ENCODE measurements at regions not wholly inside any gene's neighbourhood (a gene's known extent, or its start where the extent isn't known, plus 50 kb on each side); places are given as distances from the start of the nearest gene placed in this dataset.
"Not testable (repeated sequence)": the region's sequence is repeated elsewhere in the genome, so short reads cannot be mapped to it uniquely, and the experiment has no call there.

GRCh38 chr7:37549076-37549931, 100.6 kb upstream of the ELMO1 start:
- no peak for FAIRE-seq

DNA sequence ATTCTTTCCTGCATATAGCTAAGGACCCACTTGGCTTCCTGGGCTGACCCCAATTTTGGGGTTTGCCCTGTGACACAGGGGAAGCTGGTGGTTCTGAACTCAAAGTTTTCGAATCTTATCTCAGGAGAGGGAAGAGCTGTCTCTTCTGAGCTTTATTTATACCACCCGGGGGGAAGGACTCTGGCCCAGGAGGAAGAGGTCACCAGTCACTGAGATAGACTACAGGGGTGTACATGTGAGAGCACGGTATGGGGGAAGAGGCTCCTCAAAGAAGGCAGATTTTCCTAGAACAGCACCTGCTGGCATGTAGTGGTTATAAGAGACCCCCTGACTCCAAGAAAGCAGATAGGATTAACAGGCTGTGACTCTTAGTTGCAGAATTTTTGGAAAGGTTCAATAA, 101.8 kb upstream of the ELMO1 start:
- FAIRE-seq: no peak

- no peak for FAIRE-seq
These were observed 102.2 kb upstream of the ELMO1 start for GRCh38 chr7:37550872-37551271.

GRCh38 chr7:37552030-37552429, 103.4 kb upstream of the ELMO1 start:
- no peak for FAIRE-seq

DNA sequence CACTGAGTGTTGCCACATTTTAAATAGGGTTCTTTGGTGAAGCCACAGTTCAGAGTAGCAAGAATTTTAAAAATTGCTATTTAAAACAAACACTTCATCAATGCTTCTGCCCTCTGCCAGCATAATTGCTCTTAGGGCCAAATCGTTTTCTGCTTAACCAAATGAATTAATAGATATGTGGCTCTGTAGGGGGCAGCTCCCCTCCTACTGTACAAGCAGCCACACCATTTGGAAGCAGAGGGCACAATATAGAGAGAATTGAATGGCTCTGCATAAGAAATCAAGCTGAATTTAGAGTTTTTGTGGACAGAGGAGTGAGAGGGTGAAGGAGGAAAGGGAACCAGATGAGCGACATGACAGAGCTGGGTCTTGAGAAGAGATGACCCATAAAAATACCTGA, 103.8 kb upstream of the ELMO1 start:
- not testable (repeated sequence) for FAIRE-seq

DNA sequence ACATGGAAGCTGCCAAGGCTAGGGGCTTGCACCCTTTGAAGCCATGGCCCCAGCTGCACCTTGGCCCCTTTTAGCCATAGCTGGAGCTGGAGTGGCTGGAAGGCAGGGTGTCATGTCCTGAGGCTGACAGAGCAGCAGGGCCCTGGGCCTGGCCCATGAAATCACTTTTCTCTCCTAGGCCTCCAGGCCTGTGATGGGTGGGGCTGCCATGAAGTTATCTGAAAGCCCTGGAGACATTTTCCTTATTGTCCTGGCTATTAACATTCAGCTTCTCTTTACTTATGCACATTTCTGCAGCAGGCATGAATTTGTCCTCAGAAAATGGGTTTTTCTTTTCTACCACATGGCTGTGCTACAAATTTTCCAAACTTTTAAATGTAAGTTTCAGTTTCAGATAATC, 106.9 kb upstream of the ELMO1 start:
- no peak for FAIRE-seq

GRCh38 chr7:37557571-37558209, 109.0 kb upstream of the ELMO1 start:
- no peak for FAIRE-seq

DNA sequence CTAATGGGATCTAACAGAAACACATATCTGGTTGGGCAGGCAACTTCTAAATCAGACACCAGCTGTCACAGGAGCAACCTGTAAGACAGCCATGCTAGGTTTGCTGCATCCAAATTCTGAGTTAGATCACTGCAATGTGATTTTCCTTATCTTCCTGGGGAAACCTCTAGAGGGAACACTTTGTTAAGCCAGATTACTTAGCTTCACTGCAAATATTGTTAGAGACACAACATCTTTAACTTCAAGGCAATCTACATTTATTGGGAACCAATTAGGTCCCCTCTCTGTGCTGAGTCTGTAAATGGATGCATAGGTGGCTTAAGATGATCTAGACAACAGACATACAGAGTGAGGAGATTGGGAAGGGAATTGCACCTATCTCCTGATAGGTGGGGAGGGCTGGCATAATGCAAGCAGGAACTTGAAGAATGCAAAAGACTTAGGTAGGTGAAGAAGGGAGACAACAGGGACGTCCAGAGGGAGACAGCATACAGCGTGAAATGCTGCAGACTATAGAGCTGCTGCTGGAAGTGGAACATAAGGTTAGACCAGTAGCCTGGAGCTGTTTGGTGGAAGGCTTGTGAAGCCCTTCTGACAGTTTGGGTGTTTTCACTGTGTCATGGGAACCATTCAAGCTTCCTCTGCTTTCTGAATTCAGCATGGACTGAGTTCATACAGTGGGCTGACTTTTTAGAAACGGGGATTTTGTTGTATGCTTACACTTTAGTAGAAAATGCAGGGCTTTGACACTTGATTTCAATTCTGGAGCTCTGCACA, 109.8 kb upstream of the ELMO1 start:
- FAIRE-seq: no peak

GRCh38 chr7:37570145-37570544, 113.4 kb upstream of the GPR141 start:
- FAIRE-seq: no peak

GRCh38 chr7:37571806-37572205, 111.8 kb upstream of the GPR141 start:
- FAIRE-seq: no peak

DNA sequence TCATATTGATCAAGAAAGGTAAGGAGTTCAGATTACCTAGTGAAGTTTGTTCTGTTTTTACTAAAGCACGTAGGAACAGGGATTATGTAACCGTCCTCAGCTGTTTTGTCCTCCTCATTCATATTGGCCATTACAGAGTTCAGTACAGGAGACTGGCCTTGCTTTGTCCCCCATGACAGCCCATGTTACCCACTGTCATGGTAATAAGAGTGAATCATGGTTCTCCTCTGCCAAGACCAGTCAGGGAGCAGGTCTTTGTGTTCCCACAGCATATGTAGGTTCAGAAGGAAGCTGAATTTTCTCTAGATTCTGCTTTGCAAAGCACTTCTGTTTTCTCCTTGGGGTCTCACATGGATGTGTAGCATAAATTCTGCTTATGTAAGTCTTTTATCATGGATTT, 106.2 kb upstream of the GPR141 start:
- no peak for FAIRE-seq

- no peak for FAIRE-seq
These were observed 105.7 kb upstream of the GPR141 start for GRCh38 chr7:37577901-37578300.

DNA sequence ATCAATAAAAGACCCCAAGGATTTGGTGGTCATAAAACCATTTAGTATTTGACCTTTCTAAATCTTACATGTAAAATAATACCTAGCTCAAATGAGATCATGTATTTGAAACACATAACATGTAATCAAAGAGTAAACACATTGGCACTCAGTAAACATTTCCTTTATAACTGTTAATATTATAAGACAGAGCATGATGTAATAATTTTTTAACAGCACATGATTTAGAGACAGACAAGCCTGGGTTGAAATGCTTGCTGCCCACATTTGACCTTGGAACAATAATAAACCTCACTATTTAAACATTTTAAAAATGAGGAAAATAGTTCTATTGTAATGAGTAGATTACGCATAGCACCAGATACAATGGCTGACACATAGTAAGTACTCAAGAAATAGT, 105.2 kb upstream of the GPR141 start:
- FAIRE-seq: no peak

DNA sequence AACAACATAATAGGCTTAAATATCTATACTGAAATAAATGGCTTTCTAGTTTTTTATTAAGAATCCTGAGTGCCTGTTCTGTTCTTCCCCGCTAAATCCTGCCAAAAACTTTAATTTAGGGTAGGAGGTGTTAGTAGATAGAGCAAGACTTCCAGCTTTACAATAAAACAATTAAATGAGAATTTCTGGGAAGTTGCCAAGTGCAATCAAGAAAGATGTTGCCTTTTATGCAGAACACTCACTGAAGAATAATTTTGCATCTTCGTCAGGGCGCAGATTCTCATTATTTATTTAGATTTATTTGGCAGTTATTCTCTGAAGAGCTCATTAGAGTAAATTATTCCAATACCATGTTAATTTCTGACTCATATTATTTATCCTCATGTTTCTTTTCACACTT, 103.2 kb upstream of the GPR141 start:
- no peak for FAIRE-seq

DNA sequence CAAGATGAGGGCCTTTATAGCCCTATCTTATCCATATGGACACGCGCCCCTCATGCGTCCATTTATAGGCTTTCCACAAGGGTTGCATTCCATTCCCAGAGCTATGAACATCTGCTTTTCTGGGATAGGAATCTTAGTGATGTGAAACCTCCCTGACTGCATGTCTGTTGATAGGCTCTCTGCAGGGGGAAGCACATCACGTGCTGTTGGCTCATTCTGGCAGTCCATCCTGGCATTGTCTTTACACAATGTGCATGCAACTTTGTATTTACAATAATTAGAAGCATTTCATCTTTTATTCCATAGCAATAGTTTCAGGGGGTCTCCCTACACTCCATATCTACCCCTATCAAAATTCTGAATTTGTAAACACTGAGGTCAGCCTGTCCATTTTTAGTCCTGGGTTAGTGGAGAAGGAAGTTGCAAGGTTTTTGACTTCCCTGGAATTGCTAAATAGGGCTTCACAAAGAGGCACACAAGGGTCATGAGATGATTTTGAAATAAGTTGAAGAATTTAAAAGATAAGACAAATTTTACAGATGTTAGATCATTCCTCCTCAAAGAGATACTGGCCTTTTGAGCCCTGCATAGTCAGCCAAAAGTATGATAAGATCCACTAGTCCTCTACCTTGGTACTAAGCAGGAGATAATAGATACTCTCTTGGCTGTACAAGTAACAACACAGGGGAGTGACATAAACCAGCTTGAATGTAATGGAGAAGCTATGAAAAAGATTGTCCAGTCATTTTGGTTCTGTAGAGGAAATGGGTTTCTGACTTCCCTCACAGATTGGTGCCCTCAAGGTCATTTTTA, 98.7 kb upstream of the GPR141 start:
- not testable (repeated sequence) for FAIRE-seq

GRCh38 chr7:37590824-37591223, 92.7 kb upstream of the GPR141 start:
- no peak for FAIRE-seq

- FAIRE-seq: no peak
These were observed 91.2 kb upstream of the GPR141 start for GRCh38 chr7:37592366-37592765.

GRCh38 chr7:37594602-37595001, 89.0 kb upstream of the GPR141 start:
- no peak for FAIRE-seq

DNA sequence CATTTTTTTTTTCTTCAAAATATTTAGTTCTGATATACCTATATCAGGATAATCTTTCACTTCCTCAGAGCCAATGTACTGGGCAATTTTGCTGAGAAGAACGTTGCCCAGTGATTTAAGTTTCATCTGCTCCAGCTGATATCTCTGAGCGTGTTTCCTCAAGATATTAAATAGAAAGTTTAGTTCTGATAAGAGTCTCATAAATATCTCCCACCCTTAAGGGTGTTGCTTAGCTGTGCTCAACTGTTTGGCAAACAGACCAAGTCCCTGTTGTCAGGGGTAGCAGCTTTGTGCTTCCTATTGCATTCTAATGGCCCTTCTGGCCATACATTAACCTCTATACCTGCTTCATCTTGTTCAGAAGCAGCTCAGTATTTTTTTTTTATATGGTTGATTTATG, 84.7 kb upstream of the GPR141 start:
- FAIRE-seq: no peak

- FAIRE-seq: no peak
These were observed 82.2 kb upstream of the GPR141 start for GRCh38 chr7:37601321-37601720.

GRCh38 chr7:37604078-37604477, 79.5 kb upstream of the GPR141 start:
- FAIRE-seq: no peak

DNA sequence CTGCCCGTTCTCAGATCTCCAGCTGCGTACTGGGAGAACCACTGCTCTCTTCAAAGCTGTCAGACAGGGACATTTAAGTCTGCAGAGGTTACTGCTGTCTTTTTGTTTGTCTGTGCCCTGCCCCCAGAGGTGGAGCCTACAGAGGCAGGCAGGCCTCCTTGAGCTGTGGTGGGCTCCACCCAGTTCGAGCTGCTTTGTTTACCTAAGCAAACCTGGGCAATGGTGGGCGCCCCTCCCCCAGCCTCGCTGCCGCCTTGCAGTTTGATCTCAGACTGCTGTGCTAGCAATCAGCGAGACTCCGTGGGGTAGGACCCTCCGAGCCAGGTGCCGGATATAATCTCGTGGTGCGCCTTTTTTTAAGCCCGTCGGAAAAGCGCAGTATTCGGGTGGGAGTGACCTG, 66.2 kb upstream of the GPR141 start:
- FAIRE-seq: not testable (repeated sequence)

DNA sequence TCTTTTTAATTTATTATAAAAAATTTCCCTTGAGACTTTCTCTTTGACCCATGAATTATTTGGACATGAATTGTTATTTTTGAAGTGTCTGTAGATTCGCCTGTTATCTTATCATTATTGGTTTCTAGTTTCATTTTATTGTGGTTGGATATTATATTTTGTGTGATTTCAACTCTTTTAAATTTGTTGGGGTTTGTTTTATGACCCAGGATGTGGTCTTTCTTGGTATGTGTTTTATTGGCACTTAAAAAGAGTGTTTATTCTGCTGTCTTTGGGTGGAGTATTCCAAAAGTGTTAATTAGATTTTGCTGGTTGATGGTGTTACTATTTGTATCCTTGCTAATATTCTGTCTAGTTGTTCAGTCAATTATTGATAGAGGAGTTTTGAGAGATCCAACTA, 50.5 kb upstream of the GPR141 start:
- no peak for FAIRE-seq
